ENCODE measurements at regions not wholly inside any gene's neighbourhood (a gene's known extent, or its start where the extent isn't known, plus 50 kb on each side); places are given as distances from the start of the nearest gene placed in this dataset.

DNA sequence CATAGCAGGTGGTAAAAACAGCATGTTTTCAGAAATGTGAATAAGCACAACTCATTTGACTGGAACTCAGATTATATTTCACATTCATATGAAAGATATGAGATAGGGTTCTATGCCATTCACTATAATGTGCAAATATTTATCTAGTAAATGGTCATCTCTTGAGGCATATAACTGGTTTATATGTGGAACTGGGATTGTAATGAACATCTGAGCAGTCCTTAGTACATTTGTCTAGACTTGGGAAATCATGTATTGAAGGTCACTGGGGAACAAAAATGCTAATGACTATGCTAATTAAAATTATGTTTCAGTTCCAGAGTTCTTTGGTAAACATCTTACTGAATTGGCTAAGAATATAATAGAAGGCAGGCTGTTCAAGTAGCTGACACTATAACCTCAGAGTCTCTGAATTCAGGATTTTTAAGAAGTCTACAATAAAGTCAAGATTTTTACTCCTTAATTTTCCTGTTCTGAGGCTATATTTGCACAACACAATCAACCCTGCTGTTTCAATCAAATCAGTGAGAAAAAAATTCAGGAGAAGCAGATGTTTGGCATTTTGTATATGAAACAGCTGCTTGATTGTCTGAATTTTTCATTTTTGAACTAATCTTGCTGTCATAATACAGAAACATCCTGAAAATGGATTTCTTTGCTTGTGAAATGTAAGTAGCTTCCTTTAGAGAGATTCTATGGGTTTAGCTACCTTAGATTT, 244.8 kb upstream of the RGS18 start:
- no peaks in the 10 kb centered on the region for H3K79me2 ChIP-seq (ENCODE audit: control insufficient read depth, low read length)
- no peaks in the 10 kb centered on the region for H3K36me3 ChIP-seq (ENCODE audit: control insufficient read depth, low read length)
- no peaks in the 10 kb centered on the region; the same call in none of the 2 replicates for H3K9me3 ChIP-seq (ENCODE audit: control insufficient read depth, insufficient read depth, low read length)
- H3K4me3 ChIP-seq (ENCODE audit: low read length), result no peak overlapping the region
- TF ChIP-seq EZH2phosphoT487 (IDR thresholded peaks at IDR 0.05; ENCODE audit: borderline replicate concordance, low read length), result no peak
- TF ChIP-seq, protein P1, sequence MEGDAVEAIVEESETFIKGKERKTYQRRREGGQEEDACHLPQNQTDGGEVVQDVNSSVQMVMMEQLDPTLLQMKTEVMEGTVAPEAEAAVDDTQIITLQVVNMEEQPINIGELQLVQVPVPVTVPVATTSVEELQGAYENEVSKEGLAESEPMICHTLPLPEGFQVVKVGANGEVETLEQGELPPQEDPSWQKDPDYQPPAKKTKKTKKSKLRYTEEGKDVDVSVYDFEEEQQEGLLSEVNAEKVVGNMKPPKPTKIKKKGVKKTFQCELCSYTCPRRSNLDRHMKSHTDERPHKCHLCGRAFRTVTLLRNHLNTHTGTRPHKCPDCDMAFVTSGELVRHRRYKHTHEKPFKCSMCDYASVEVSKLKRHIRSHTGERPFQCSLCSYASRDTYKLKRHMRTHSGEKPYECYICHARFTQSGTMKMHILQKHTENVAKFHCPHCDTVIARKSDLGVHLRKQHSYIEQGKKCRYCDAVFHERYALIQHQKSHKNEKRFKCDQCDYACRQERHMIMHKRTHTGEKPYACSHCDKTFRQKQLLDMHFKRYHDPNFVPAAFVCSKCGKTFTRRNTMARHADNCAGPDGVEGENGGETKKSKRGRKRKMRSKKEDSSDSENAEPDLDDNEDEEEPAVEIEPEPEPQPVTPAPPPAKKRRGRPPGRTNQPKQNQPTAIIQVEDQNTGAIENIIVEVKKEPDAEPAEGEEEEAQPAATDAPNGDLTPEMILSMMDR (IDR thresholded peaks at IDR 0.05; ENCODE audit: low read depth, low read length, poor library complexity, severe bottlenecking), result no peak
- H3K27ac ChIP-seq (ENCODE audit: low read depth, low read length), result no peak overlapping the region
- no peaks in the 10 kb centered on the region for H3K4me1 ChIP-seq (ENCODE audit: control insufficient read depth, low read length)
- H3K27me3 ChIP-seq (ENCODE audit: control insufficient read depth, low read length), result no peaks in the 10 kb centered on the region
- H3F3A ChIP-seq (ENCODE audit: control insufficient read depth, insufficient read depth), result no peaks in the 10 kb centered on the region
- H4K20me1 ChIP-seq (ENCODE audit: control insufficient read depth, insufficient read depth, low read depth, low read length), result no peaks in the 10 kb centered on the region
- no peak overlapping the region for H3K4me2 ChIP-seq (ENCODE audit: low read length)
- no peaks in the 10 kb centered on the region for H3K9me2 ChIP-seq (replicated peaks; ENCODE audit: control insufficient read depth, low read length)

DNA sequence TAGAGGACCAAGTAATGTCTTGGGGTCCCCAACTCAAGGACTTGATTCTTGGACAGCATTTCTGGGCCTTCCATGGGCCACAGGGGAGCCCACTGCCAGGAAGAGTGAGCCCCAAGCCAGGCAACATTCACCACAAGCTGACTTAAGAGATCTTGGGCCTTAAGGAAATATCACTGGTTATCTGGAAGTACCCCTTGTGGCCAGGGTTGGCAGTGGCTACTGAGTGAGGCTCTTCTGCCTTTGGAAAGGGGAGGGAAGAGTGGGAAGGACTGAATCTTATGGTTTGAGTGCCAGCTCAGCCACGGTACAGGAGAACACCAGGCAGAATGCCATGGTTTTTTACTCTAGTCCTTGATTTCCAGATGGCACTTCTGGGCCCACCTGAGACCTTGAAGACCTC, 228.9 kb upstream of the RGS18 start:
- Histone ChIP-seq H4K20me1 (ENCODE audit: control insufficient read depth, insufficient read depth, low read depth, low read length) (no peaks in the 10 kb centered on the region), H3F3A (ENCODE audit: control insufficient read depth, insufficient read depth) (no peaks in the 10 kb centered on the region), H3K9me2 (replicated peaks; ENCODE audit: control insufficient read depth, low read length) (no peaks in the 10 kb centered on the region), H3K27me3 (ENCODE audit: control insufficient read depth, low read length) (no peaks in the 10 kb centered on the region), H3K79me2 (ENCODE audit: control insufficient read depth, low read length) (no peaks in the 10 kb centered on the region), H3K4me1 (ENCODE audit: control insufficient read depth, low read length) (no peaks in the 10 kb centered on the region), H3K4me3 (ENCODE audit: low read length) (no peak overlapping the region), H3K36me3 (ENCODE audit: control insufficient read depth, low read length) (no peaks in the 10 kb centered on the region), H3K27ac (ENCODE audit: low read depth, low read length) (no peak overlapping the region), H3K9me3 (ENCODE audit: control insufficient read depth, insufficient read depth, low read length) (no peaks in the 10 kb centered on the region), H3K4me2 (ENCODE audit: low read length) (no peak overlapping the region)
- TF ChIP-seq, protein P1 (IDR thresholded peaks at IDR 0.05; ENCODE audit: low read depth, low read length, poor library complexity, severe bottlenecking), result no peak
- TF ChIP-seq EZH2phosphoT487 (IDR thresholded peaks at IDR 0.05; ENCODE audit: borderline replicate concordance, low read length), result no peak

DNA sequence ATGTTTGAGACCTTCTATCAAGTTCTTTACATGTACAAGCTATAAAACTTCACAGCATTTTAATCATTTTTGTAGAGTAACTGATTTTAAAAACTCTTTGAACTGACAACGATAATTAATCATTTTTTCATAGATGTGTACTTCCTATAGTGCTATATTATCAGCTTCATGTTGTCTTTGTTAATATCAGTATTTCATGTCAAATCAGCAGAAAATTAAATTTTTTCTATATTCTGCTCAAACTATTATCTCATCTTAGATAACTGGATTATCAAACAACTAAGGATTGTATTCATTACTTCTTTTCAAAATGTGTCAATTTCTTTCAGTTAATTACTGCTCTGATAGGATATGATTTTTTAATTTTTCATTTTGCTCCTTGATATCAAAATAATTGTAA, 214.6 kb upstream of the RGS18 start:
- no peaks in the 10 kb centered on the region for H3K79me2 ChIP-seq (ENCODE audit: control insufficient read depth, low read length)
- TF ChIP-seq, protein P1 (IDR thresholded peaks at IDR 0.05; ENCODE audit: low read depth, low read length, poor library complexity, severe bottlenecking), result no peak
- no peak for TF ChIP-seq EZH2phosphoT487 (IDR thresholded peaks at IDR 0.05; ENCODE audit: borderline replicate concordance, low read length)
- no peak overlapping the region for H3K4me3 ChIP-seq (ENCODE audit: low read length)

More for the DNA sequence above, 214.6 kb upstream of the RGS18 start:
- Histone ChIP-seq H4K20me1 (ENCODE audit: control insufficient read depth, insufficient read depth, low read depth, low read length) (no peaks in the 10 kb centered on the region), H3K27me3 (ENCODE audit: control insufficient read depth, low read length) (no peaks in the 10 kb centered on the region), H3K36me3 (ENCODE audit: control insufficient read depth, low read length) (no peaks in the 10 kb centered on the region), H3K9me2 (replicated peaks; ENCODE audit: control insufficient read depth, low read length) (no peaks in the 10 kb centered on the region), H3K4me2 (ENCODE audit: low read length) (no peak overlapping the region), H3K27ac (ENCODE audit: low read depth, low read length) (no peak overlapping the region), H3K9me3 (ENCODE audit: control insufficient read depth, insufficient read depth, low read length) (no peaks in the 10 kb centered on the region), H3K4me1 (ENCODE audit: control insufficient read depth, low read length) (no peaks in the 10 kb centered on the region), H3F3A (ENCODE audit: control insufficient read depth, insufficient read depth) (no peaks in the 10 kb centered on the region)
